ENCODE measurements at regions not wholly inside any gene's neighbourhood (a gene's known extent, or its start where the extent isn't known, plus 50 kb on each side); places are given as distances from the start of the nearest gene placed in this dataset.
"Not testable (repeated sequence)": the region's sequence is repeated elsewhere in the genome, so short reads cannot be mapped to it uniquely, and the experiment has no call there.

DNA sequence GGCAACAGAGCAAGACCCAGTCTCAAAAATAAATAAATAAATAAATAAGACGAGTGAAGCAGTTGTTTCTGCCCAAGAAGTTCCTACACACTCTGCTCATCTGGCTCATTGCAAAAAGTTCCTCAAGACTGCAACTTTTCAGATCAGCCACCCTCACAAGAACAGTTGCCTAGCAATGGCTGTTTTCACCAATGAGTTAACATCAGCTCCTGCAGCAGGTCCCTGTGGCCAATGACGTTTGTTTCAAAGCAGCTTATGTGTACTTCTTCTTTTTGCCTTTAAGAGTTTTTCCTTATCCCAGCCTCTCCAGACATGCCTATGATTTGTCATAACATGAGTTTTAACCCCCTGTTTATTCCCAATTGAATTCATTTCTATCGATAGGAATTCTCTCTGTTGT, 118.4 kb upstream of the SPRED1 start:
- Histone ChIP-seq H3K36me3 (ENCODE audit: insufficient read depth, low read depth, low read length) (no peaks in the 10 kb centered on the region), H3K27ac (ENCODE audit: low read length) (no peak overlapping the region), H3K4me3 (ENCODE audit: low read length) (no peak overlapping the region), H3K9ac (ENCODE audit: low read depth, low read length) (no peak overlapping the region), H3K9me3 (ENCODE audit: insufficient read depth, low read depth, low read length) (no peaks in the 10 kb centered on the region), H3K27me3 (ENCODE audit: insufficient read depth, low read length) (no peaks in the 10 kb centered on the region), H3K4me1 (ENCODE audit: insufficient read depth, low read length) (no peaks in the 10 kb centered on the region)

DNA sequence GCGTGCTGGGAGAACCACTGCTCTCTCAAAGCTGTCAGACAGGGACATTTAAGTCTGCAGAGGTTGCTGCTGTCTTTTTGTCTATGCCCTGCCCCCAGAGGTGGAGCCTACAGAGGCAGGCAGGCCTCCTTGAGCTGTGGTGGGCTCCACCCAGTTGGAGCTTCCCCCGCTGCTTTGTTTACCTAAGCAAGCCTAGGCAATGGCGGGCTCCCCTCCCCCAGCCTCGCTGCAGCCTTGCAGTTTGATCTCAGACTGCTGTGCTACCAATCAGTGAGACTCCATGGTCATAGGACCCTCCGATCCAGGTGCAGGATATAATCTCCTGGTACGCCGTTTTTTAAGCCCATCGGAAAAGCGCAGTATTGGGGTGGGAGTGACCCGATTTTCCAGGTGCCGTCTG, 110.4 kb upstream of the SPRED1 start:
- not testable (repeated sequence) for H3K27me3 ChIP-seq (ENCODE audit: insufficient read depth, low read length); H3K4me3 ChIP-seq (ENCODE audit: low read length); H3K9me3 ChIP-seq (ENCODE audit: insufficient read depth, low read depth, low read length); H3K4me1 ChIP-seq (ENCODE audit: insufficient read depth, low read length); H3K27ac ChIP-seq (ENCODE audit: low read length); H3K9ac ChIP-seq (ENCODE audit: low read depth, low read length); H3K36me3 ChIP-seq (ENCODE audit: insufficient read depth, low read depth, low read length)

DNA sequence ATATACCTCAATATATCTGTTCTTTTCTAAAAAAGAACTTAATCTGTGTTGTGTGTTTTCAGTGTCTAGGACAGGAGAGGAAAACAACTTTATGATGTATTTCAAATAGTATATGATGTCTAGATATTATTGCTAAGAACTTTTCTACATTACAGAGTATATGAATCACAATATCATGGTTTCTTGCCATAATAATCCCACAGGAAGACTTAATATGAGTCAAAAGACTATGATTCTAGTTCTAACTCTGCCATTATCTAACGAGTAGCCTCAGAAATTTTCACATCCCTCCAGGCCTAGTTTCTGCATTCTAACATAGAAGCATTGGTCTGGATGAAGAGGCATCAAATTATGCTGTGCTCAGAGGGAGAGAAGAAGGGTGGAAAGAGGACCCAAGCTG, 107.7 kb upstream of the SPRED1 start:
- Histone ChIP-seq H3K27ac (ENCODE audit: low read length) (no peak overlapping the region), H3K4me1 (ENCODE audit: insufficient read depth, low read length) (no peaks in the 10 kb centered on the region), H3K9me3 (ENCODE audit: insufficient read depth, low read depth, low read length) (peaks cover 5% of the 10 kb centered on the region; the same call in 1 of the 2 replicates), H3K27me3 (ENCODE audit: insufficient read depth, low read length) (no peaks in the 10 kb centered on the region), H3K4me3 (ENCODE audit: low read length) (no peak overlapping the region), H3K9ac (ENCODE audit: low read depth, low read length) (no peak overlapping the region), H3K36me3 (ENCODE audit: insufficient read depth, low read depth, low read length) (no peaks in the 10 kb centered on the region)

DNA sequence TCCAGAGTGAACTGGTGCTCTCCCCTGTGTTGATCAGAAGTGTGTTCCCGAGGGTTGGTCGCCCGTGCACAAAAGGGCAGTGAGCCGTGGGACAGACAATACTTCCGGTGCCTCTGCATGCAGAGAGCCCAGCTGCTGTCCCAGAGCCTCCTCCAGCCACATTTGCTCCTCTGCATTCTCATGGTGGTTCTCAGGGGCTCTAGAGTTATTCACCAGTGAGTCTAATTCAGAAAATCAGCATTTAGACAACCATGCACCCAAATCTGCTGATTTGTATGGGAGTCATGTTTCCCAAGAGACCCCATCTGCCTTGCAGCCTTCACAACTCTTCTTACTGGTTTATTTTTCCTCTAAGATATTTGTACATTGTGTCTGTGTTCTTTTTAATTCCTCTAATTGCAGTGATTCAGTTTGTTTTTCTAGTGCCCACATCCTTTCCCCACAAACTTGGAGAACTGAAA, 107.0 kb upstream of the SPRED1 start:
- peaks cover 11% of the 10 kb centered on the region; the same call in 1 of the 2 replicates for H3K9me3 ChIP-seq (ENCODE audit: insufficient read depth, low read depth, low read length)
- no peaks in the 10 kb centered on the region for H3K36me3 ChIP-seq (ENCODE audit: insufficient read depth, low read depth, low read length)
- H3K9ac ChIP-seq (ENCODE audit: low read depth, low read length) = no peak overlapping the region
- H3K4me3 ChIP-seq (ENCODE audit: low read length) = no peak overlapping the region
- H3K4me1 ChIP-seq (ENCODE audit: insufficient read depth, low read length) = no peaks in the 10 kb centered on the region
- H3K27ac ChIP-seq (ENCODE audit: low read length) = no peak overlapping the region
- H3K27me3 ChIP-seq (ENCODE audit: insufficient read depth, low read length) = no peaks in the 10 kb centered on the region

DNA sequence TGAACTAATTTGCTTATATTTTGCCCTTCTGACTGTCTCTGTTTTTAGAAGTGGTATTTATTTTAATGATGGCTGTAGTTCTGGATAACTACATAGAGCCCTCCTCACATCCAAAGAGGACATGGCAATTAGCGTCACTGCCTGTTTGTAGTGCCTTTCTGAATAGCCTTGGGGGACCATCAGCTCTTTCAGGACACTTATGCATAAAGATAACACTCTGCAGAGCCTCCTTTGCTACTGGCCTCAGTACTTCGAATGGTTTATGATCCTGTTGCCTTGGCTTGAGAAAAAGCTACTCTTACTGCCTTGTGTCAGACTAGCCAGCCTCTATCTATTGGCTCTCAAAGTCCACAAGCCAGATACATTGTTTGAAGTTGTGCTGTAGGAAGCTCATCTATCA, 105.4 kb upstream of the SPRED1 start:
- H3K4me1 ChIP-seq (ENCODE audit: insufficient read depth, low read length) = no peaks in the 10 kb centered on the region
- no peak overlapping the region for H3K9ac ChIP-seq (ENCODE audit: low read depth, low read length)
- no peak overlapping the region for H3K27ac ChIP-seq (ENCODE audit: low read length)
- peaks cover 14% of the 10 kb centered on the region; the same call in 1 of the 2 replicates for H3K9me3 ChIP-seq (ENCODE audit: insufficient read depth, low read depth, low read length)
- no peaks in the 10 kb centered on the region for H3K27me3 ChIP-seq (ENCODE audit: insufficient read depth, low read length)
- H3K36me3 ChIP-seq (ENCODE audit: insufficient read depth, low read depth, low read length) = no peaks in the 10 kb centered on the region
- H3K4me3 ChIP-seq (ENCODE audit: low read length) = no peak overlapping the region

DNA sequence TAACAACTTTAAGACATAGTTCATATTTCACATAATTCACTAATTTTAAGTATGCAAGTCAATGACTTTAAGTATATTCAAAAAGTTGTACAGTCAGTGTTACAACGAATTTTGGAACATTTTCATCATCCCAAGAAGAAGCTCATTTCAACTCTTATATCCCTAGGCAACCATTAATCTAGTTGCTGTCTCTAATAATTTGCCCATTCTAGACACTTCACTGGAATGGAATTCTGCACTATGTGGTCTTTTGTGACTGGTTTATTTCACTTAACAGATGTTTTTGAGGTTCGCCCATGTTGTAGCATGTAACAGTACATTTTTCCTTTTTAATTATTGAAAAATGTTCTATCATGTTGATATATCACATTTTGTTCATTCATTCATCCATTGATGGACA, 104.2 kb upstream of the SPRED1 start:
- Histone ChIP-seq H3K27me3 (ENCODE audit: insufficient read depth, low read length) (no peaks in the 10 kb centered on the region), H3K4me3 (ENCODE audit: low read length) (no peak overlapping the region), H3K27ac (ENCODE audit: low read length) (no peak overlapping the region), H3K9me3 (ENCODE audit: insufficient read depth, low read depth, low read length) (peaks cover 11% of the 10 kb centered on the region; the same call in 1 of the 2 replicates), H3K9ac (ENCODE audit: low read depth, low read length) (no peak overlapping the region), H3K4me1 (ENCODE audit: insufficient read depth, low read length) (no peaks in the 10 kb centered on the region), H3K36me3 (ENCODE audit: insufficient read depth, low read depth, low read length) (no peaks in the 10 kb centered on the region)

DNA sequence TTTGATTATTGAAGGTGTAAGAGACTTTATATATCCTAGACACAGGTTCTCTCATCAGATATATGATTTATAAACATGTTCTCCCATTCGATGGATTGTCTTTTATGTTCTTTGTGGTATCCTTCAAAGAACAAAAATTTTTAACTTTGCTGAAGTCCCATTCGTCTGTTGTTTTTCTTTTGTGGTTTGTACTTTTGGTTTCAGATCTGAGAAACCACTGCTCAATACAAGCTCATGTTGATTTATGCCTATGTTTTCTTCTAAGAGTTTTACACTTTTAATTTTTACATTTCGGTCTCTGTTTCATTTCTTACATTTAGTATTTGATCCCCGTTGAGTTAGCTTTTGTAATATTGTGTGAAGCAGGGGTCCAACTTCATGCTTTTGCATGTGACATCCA, 103.3 kb upstream of the SPRED1 start:
- Histone ChIP-seq H3K27ac (ENCODE audit: low read length) (no peak overlapping the region), H3K9me3 (ENCODE audit: insufficient read depth, low read depth, low read length) (peaks cover 11% of the 10 kb centered on the region; the same call in 1 of the 2 replicates), H3K4me3 (ENCODE audit: low read length) (no peak overlapping the region), H3K27me3 (ENCODE audit: insufficient read depth, low read length) (no peaks in the 10 kb centered on the region), H3K36me3 (ENCODE audit: insufficient read depth, low read depth, low read length) (no peaks in the 10 kb centered on the region), H3K4me1 (ENCODE audit: insufficient read depth, low read length) (no peaks in the 10 kb centered on the region), H3K9ac (ENCODE audit: low read depth, low read length) (no peak overlapping the region)

DNA sequence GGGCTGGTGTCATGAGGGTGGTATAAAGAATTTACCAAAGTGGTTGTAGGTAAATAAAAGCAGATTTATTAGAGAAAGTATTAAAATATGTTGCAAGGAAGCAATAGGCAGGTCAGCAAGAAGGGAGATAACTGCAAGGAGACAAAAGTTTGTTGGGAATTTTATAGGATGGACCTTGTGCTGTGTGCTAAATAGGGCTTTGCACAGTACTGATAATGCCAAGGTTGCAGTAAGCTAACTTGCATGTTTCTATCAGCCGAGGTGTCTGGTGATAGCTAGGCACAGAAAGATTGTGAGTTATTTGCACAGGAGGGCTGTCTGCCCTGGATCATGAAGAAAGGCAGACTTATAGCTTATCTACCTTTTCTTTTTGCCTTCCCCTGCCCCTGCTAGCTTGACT, 102.5 kb upstream of the SPRED1 start:
- Histone ChIP-seq H3K27me3 (ENCODE audit: insufficient read depth, low read length) (no peaks in the 10 kb centered on the region), H3K4me1 (ENCODE audit: insufficient read depth, low read length) (no peaks in the 10 kb centered on the region), H3K9me3 (ENCODE audit: insufficient read depth, low read depth, low read length) (peaks cover 11% of the 10 kb centered on the region; the same call in 1 of the 2 replicates), H3K36me3 (ENCODE audit: insufficient read depth, low read depth, low read length) (no peaks in the 10 kb centered on the region), H3K9ac (ENCODE audit: low read depth, low read length) (no peak overlapping the region), H3K27ac (ENCODE audit: low read length) (no peak overlapping the region), H3K4me3 (ENCODE audit: low read length) (no peak overlapping the region)

DNA sequence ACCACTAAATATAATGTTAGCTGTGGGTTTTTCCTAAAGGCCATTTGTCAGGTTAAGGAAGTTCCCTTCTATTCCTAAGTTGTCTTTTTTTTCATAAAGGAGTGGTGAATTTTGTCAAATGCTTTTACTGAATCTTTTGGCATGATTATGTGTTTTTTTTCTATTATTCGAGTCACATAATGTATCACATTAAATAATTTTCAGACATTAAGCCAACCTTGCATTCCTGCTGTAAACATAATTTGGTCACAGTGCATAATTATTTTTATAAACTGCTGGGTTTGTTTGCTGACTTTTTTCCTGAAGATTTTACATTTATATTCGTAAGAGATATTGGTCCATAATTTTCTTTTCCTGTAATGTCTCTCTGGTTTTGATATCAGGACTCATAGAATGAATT, 101.8 kb upstream of the SPRED1 start:
- Histone ChIP-seq H3K36me3 (ENCODE audit: insufficient read depth, low read depth, low read length) (no peaks in the 10 kb centered on the region), H3K4me3 (ENCODE audit: low read length) (no peak overlapping the region), H3K4me1 (ENCODE audit: insufficient read depth, low read length) (no peaks in the 10 kb centered on the region), H3K9ac (ENCODE audit: low read depth, low read length) (no peak overlapping the region), H3K27me3 (ENCODE audit: insufficient read depth, low read length) (no peaks in the 10 kb centered on the region), H3K27ac (ENCODE audit: low read length) (no peak overlapping the region), H3K9me3 (ENCODE audit: insufficient read depth, low read depth, low read length) (peaks cover 11% of the 10 kb centered on the region; the same call in 1 of the 2 replicates)

DNA sequence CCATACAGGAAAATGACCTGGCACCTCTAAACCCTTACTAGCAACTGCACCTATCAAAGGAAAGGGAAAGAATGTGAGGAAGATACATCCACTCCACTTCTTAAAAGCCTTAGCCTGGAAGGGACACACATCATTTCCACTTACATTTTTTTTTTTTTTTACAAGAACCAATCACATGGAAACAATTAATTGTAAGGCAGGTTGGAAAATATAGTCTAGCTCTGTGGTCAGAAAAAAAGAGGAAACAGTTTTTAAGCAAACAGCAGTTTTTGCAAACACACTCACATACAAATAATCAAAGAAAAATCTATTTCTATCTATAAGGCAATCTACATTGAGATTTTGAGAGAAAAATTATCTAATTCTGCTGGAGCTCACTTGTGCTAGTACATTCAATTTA, 98.9 kb upstream of the SPRED1 start:
- Histone ChIP-seq H3K27me3 (ENCODE audit: insufficient read depth, low read length) (no peaks in the 10 kb centered on the region), H3K27ac (ENCODE audit: low read length) (no peak overlapping the region), H3K9ac (ENCODE audit: low read depth, low read length) (no peak overlapping the region), H3K4me3 (ENCODE audit: low read length) (no peak overlapping the region), H3K4me1 (ENCODE audit: insufficient read depth, low read length) (no peaks in the 10 kb centered on the region), H3K36me3 (ENCODE audit: insufficient read depth, low read depth, low read length) (no peaks in the 10 kb centered on the region), H3K9me3 (ENCODE audit: insufficient read depth, low read depth, low read length) (peaks cover 9% of the 10 kb centered on the region; the same call in 1 of the 2 replicates)

DNA sequence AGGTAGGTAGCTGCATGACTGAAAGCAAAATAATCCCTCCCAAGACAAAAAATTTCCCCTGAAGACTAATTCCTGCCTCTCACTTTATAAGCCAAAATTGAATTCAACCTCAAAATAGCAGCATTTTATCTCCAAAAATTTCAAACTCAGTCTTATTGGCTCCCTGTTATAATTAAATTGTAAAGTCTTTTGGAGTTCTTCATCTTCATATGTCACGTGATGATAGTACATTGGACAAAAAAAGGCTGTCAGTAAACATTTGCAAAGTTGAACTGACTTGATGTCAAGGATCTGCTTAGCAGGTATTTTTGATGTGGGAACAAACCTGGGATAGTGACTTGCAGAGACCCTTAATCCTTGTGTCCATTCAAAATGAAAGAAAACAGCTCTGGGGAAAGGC, 98.4 kb upstream of the SPRED1 start:
- Histone ChIP-seq H3K4me1 (ENCODE audit: insufficient read depth, low read length) (no peaks in the 10 kb centered on the region), H3K27ac (ENCODE audit: low read length) (no peak overlapping the region), H3K4me3 (ENCODE audit: low read length) (no peak overlapping the region), H3K9ac (ENCODE audit: low read depth, low read length) (no peak overlapping the region), H3K27me3 (ENCODE audit: insufficient read depth, low read length) (no peaks in the 10 kb centered on the region), H3K9me3 (ENCODE audit: insufficient read depth, low read depth, low read length) (peaks cover 9% of the 10 kb centered on the region; the same call in 1 of the 2 replicates), H3K36me3 (ENCODE audit: insufficient read depth, low read depth, low read length) (no peaks in the 10 kb centered on the region)

DNA sequence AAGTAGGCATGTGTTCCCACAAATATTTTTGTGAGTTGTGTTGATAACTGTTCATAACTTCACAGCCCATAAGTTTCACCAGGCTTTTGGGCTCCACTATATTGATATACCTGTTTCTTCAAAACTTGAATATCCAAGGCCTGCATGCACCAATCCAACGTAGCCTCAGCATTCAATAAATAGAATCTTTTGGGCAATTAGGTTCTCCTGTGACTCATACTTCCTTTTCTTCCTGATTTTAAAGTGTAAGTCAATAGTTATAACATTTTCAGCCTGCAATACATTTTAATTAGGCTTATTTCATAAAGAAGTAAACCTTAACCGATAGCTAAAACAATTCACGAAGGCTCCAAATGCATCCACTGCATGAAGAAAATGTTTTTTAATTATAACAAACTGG, 97.8 kb upstream of the SPRED1 start:
- H3K36me3 ChIP-seq (ENCODE audit: insufficient read depth, low read depth, low read length) = no peaks in the 10 kb centered on the region
- peaks cover 3% of the 10 kb centered on the region; the same call in 1 of the 2 replicates for H3K4me1 ChIP-seq (ENCODE audit: insufficient read depth, low read length)
- H3K9me3 ChIP-seq (ENCODE audit: insufficient read depth, low read depth, low read length) = peaks cover 9% of the 10 kb centered on the region; the same call in 1 of the 2 replicates
- H3K27ac ChIP-seq (ENCODE audit: low read length) = no peak overlapping the region
- no peaks in the 10 kb centered on the region for H3K27me3 ChIP-seq (ENCODE audit: insufficient read depth, low read length)
- H3K9ac ChIP-seq (ENCODE audit: low read depth, low read length) = no peak overlapping the region
- H3K4me3 ChIP-seq (ENCODE audit: low read length) = no peak overlapping the region
